NCI-H524 treated with DMSO at 0.1 percent for 48 hours (cell line): ENCODE measurements at regions not wholly inside any gene's neighbourhood (a gene's known extent, or its start where the extent isn't known, plus 50 kb on each side); places are given as distances from the start of the nearest gene placed in this dataset.
A peak's percentile ranks its signal among the peaks of the same experiment; 100 is the strongest.
"Not testable (repeated sequence)": the region's sequence is repeated elsewhere in the genome, so short reads cannot be mapped to it uniquely, and the experiment has no call there.

ENCODE experiments used
- DNase-seq: peaks from one replicate; lab custom pipeline; 2025; lab: John Stamatoyannopoulos, UW

DNA sequence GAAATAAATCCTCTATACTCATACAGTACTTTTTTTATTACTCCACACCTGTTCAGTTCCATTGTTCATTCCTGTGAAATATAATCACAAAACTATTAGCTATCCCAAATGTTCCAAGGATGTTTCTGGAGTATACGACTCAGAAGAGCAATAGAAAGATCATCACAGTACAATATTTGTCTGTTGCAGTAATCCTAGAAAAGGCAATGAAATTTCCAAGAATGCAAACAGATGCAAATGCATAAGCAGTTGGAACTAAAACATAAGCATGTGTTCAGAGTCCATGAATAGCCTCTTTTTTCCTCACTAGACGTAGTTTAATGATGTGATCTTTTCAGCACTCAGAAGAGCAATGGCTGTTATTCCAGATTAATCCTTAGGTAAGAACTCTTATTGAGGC lies 55.2 kb downstream of the RTL3 start:
- no peak for DNase-seq

- DNase-seq = no peak
These were observed 63.1 kb downstream of the RTL3 start for GRCh38 chrX:78595901-78596502.

DNA sequence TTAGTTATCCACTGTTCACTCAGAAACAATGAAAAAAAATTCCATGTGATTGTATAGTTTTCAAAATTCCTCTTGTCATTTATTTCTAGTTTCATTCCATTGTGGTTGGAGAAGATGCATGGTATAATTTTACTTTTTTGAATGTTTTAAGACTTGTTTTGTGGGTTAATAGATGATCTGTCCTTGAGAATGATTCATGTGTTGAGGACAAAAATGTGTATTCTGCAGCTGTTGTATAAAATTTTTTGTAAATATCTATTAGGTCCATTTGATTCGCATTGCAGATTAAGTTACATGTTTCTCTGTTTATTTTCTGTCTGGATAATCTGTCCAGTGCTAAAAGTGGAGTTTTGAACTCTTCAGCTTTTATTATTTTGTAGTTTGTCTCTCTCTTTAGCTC lies 65.4 kb downstream of the RTL3 start:
- DNase-seq = no peak

GRCh38 chrX:78592030-78592429 lies 67.1 kb downstream of the RTL3 start:
- no peak for DNase-seq

DNA sequence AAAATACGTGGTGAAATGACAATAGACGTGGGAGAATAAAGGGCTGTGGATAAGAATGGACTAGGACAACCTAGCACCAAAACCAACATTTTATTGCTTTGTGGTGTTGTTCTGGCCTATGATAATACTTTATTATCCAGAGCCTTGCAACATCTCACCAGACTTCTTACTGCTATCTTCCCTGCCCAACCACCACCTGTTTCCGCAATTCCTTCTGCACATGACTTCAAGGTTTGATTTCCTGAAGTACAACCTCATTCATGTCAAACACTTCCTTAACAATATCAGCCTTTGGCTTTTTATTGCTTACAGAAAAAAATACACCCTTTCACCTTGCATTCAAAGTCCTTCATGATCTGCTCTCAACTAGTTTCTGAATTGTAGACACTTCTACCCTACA lies 84.8 kb downstream of the RTL3 start:
- no peak for DNase-seq

GRCh38 chrX:78573630-78574029 lies 85.5 kb downstream of the RTL3 start:
- peak; percentile 46 for DNase-seq

DNA sequence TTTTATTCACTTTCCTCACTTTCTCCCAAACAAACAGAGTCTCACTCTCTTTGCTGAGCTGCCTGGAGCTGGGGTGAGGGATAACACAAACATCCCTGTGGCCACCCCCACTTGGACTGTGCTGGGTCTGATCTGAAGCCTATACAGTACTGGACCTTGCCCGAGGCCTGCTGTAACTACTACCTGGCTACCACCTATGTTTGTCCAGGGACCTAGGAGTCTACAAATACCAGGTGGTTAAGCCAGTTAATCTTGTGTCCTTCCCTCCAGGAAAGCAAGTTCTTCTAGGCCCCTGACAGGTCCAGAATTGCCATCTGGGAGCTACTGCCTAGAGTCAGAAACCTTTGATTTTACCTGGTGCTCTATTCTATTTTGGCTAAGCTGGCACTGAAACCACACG lies 87.3 kb downstream of the RTL3 start:
- DNase-seq = no peak

DNA sequence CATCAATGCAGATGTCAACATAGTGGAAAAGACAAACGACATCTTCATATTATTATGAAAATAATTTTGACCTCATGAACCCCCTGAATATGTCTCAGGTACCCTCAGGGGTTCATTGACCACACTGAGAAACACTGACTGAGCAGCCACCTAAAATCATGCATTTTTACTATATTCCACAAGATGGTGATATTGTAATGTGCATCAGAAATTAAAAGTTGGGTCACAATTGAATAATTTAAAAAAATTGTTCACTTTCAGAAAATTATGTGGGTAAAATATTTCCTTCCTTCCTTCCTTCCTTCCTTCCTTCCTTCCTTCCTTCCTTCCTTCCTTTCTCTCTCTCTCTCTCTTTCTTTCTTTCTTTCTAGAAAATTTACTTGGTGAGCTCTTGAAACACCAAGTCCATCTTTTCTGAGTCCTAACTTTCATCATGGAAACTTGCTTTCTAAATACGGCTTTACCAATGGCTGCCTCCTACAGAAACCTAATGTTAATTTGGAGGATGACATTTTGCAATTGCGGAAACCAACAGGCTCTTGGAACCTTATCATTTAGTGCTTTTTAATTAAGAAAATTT lies 103.6 kb downstream of the RTL3 start:
- no peak for DNase-seq

DNA sequence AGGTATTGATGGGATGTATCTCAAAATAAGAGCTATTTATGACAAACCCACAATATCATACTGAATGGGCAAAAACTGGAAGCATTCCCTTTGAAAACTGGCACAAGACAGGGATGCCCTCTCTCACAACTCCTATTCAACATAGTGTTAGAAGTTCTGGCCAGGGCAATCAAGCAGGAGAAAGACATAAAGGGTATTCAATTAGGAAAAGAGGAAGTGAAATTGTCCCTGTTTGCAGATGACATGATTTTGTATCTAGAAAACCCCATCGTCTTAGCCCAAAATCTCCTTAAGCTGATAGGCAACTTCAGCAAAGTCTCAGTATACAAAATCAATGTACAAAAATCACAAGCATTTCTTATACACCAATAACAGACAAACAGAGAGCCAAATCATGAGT lies 106.5 kb downstream of the RTL3 start:
- DNase-seq = not testable (repeated sequence)

GRCh38 chrX:78548012-78548411 lies 111.1 kb downstream of the RTL3 start:
- no peak for DNase-seq

DNA sequence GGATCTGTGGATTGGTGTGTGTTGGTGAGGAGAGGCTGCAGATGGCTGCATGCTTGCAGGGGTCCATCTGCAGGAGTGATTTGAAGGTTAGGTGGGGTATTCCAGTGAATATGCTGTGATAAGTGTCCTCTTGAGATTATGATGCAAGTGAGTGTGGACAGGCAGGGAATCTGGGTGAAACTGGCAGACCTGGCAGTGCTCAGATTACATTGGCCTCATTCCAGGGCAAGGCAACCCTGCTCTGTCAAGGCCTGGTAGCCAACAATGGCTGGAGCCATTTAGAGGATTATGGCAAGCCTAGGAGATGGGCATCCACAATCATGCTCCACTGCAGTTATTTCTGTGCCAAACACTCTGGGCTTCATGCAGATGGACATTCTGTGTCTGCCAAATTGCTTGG lies 113.9 kb downstream of the RTL3 start:
- DNase-seq = no peak

DNA sequence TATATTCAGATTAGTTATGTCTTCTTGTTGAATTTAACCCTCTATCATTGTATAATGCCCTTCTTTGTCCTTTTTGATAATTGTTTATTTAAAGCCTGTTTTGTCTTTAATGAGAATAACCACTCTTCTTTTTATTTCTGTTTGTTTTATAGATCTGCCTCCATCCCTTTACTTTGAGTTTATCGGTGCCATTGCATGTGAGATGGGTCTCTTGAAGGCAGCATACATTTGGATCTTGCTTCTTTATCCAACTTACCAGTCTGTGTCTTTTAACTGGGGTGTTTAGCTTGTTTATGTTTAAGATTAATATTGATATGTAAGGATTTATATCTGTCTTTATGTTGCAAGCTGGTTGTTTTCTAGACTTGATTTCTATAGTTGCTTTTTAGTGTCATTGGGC lies 115.8 kb downstream of the RTL3 start:
- DNase-seq = no peak

- DNase-seq = no peak
These were observed 119.0 kb downstream of the RTL3 start for GRCh38 chrX:78540171-78540570.

- no peak for DNase-seq
These were observed 124.9 kb downstream of the RTL3 start for GRCh38 chrX:78534221-78534620.

DNA sequence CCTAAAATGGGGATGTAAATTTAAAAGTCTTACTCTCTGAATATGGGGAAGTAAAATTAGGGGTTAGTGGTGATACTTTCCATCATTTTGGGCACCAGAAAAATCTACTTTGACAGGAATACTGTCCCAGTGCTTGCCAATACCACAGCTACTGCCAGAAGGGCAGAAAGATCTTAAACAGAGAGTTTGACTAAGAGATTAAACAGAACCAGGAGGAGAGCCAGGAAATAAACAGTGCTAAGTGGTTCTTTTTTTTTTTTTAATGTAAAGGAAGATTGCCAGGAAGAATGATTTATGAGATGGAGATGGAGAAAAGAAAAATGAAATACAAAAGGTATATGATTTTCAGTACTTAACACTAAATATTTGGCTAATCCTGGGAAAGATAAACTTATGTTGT lies 126.8 kb downstream of the RTL3 start:
- DNase-seq = no peak

- DNase-seq = no peak
These were observed 131.3 kb downstream of the RTL3 start for GRCh38 chrX:78527818-78528217.

- DNase-seq = no peak
These were observed 131.9 kb downstream of the RTL3 start for GRCh38 chrX:78527263-78527662.

- DNase-seq = no peak
These were observed 136.5 kb downstream of the RTL3 start for GRCh38 chrX:78522601-78523000.

DNA sequence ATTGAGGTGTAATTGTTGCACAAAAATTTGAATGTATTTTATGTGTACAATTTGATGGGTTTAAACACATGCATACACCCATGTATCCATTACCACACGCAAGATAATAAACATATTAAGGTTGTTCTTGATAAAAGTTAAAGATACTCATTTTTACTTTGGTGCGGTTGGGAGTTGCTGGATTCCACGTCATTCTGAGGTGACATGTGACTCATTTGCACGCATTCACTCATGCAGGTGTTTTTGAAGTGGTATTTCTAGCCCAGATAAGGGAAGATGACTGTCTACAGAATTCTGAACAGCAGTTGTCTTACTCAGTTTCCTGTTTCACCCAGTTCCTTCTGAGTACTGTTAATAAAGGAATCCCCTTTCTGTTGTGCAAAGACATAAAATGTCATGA lies 142.0 kb downstream of the RTL3 start:
- no peak for DNase-seq

DNA sequence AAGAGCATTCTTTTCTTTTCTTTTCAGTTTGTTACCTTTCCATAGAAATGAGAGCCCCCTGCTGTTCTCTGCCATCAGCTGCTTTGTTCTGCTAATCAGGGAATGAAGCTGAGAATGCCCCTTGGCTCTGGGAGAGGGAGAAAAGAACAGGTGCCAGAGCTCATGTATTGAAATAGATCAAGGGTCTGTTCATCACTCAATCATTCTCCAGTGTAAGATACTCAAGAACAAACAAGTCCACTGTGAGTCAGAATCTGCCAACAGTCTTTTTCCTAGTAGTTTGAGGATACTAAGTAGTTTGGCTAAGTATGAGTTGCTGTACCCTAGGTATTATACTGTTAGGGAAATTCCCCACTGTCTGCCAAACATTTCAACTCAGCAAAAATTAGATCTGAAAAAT lies 144.3 kb downstream of the RTL3 start:
- no peak for DNase-seq

GRCh38 chrX:78513971-78514738 lies 145.0 kb downstream of the RTL3 start:
- no peak for DNase-seq

DNA sequence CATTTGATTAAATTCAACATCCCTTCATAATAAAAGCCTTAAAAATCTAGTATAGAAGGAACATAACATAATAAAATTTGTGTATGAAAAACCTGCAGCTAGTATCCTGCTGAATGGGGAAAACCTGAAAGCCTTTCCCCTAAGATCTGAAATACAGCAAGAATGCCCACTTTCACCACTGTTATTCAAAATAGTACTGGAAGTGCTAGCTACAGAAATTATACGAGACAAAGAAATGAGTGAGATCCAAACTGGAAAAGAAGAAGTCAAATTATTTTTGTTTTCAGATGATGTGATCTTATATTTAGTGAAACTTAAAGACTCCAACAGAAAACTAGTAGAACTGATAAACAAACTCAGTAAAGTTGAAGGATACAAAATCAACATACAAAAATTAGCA lies 152.9 kb downstream of the RTL3 start:
- DNase-seq = no peak

DNA sequence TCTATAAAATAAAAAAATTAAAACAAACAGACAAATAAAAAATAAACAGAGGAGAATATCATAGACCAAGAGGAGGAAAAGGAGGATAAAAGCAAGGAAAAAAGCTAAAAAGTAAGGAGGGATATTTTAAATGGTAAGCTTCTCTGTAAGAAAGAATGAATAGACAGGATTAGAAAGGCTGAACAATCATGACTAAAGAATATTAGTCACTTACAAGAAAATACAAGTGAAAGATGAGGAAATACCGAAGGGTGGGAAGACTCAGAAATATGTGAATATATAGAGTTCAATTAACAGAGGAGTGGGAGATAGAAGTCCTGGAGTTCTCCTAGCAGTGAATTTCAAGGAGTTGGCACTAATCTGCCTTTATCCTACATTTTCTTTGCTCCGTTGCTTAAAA lies 162.6 kb downstream of the RTL3 start:
- DNase-seq = no peak

GRCh38 chrX:78493180-78493579 lies 165.8 kb upstream of the CYSLTR1 start:
- DNase-seq = no peak
